Panc1 (cell line): ENCODE measurements at regions not wholly inside any gene's neighbourhood (a gene's known extent, or its start where the extent isn't known, plus 50 kb on each side); places are given as distances from the start of the nearest gene placed in this dataset.

Experiments used
- ATAC-seq: fragments of 200-7000 bp; cut with Tn5 transposase; 2 replicates; pipeline ENCODE4 v1.9.1; 2020; ENCODE audit warnings: mild to moderate bottlenecking, moderate library complexity
- BruUV-seq: library from RNA; stranded (reverse); fragments of 400-500 nt; replicated peaks from 2 replicates; lab custom pipeline; 2021; lab: Mats Ljungman, UMichigan
- CTCF ChIA-PET: fragments of 300-600 bp; sonication (Branson Sonifier 250); formaldehyde crosslinking; loops from one replicate; lab custom pipeline; 2022; ENCODE audit warnings: antibody characterized with exemption; lab: Charles Lee
- POLR2A ChIA-PET: fragments of 300-600 bp; sonication (Branson Sonifier 250); formaldehyde crosslinking; loops from one replicate; lab custom pipeline; 2022; ENCODE audit warnings: antibody characterized with exemption; lab: Charles Lee
- DNase-seq: peaks from one replicate; pipeline ENCODE4 v3.0.0-alpha.2; 2010; ENCODE audit warnings: low read depth, low spot score
- H3K27ac ChIP-seq: 2 replicates; pipeline ENCODE4 v1.5.1; 2011; ENCODE audit warnings: mild to moderate bottlenecking, low read length, inconsistent platforms
- H3K27me3 ChIP-seq: fragments of 200-500 bp; sonication (Bioruptor generic); 2 replicates; pipeline ENCODE4 v1.6.0; 2014; ENCODE audit warnings: low read length, inconsistent platforms; ENCODE audit not compliant: control insufficient read depth, insufficient read depth
- H3K36me3 ChIP-seq: fragments of 200-500 bp; sonication (Bioruptor generic); 2 replicates; pipeline ENCODE4 v1.5.1; 2014; ENCODE audit warnings: inconsistent platforms, mild to moderate bottlenecking, low read length, moderate library complexity; ENCODE audit not compliant: control insufficient read depth, insufficient read depth
- H3K4me1 ChIP-seq: 2 replicates; pipeline ENCODE4 v1.5.1; 2011; ENCODE audit warnings: inconsistent platforms, mild to moderate bottlenecking, low read length, moderate library complexity; ENCODE audit not compliant: control insufficient read depth, insufficient read depth
- H3K4me3 ChIP-seq, 2 experiments: 2 replicates each; pipeline ENCODE4 v1.5.1; 2011 to 2012; ENCODE audit warnings: low read depth in 2 of 2, low read length in 2 of 2, mild to moderate bottlenecking in 2 of 2, inconsistent platforms in 1 of 2, moderate library complexity in 1 of 2
- H3K9me3 ChIP-seq: fragments of 200-500 bp; sonication (Bioruptor generic); 2 replicates; pipeline ENCODE4 v1.5.1; 2014; ENCODE audit warnings: low read depth, mild to moderate bottlenecking, inconsistent platforms, low read length, moderate library complexity; ENCODE audit not compliant: control insufficient read depth, insufficient read depth
- CTCF ChIP-seq: fragments of 450-650 bp; IDR thresholded peaks from 2 replicates; pipeline ENCODE4 v1.5.1; 2017; ENCODE audit warnings: mild to moderate bottlenecking
- POLR2AphosphoS5 ChIP-seq: IDR thresholded peaks from 2 replicates; pipeline ENCODE4 v1.6.1; 2012; ENCODE audit warnings: mild to moderate bottlenecking, low read depth, low read length, moderate library complexity
- REST ChIP-seq, 2 experiments: IDR thresholded peaks; 2 replicates each; pipeline ENCODE4 v1.6.1; 2011 to 2012; ENCODE audit warnings: low read depth in 2 of 2, control low read depth in 1 of 2, low read length in 1 of 2, mild to moderate bottlenecking in 1 of 2, moderate library complexity in 1 of 2; ENCODE audit not compliant: insufficient read depth in 1 of 2
- SIN3A ChIP-seq: IDR thresholded peaks from 2 replicates; pipeline ENCODE4 v1.6.1; 2012; ENCODE audit warnings: low read depth, mild to moderate bottlenecking, low read length, moderate library complexity, borderline replicate concordance; ENCODE audit not compliant: insufficient read depth
- TCF7L2 ChIP-seq: IDR thresholded peaks from 2 replicates; pipeline ENCODE4 v1.6.1; 2011; ENCODE audit warnings: mild to moderate bottlenecking, low read depth, low read length, inconsistent platforms
- in situ Hi-C: cut with HindIII; loops from 2 replicates; pipeline ENCODE4 v1.10.0; 2016; ENCODE audit warnings: low sequenced_read_pairs, low pct_unique_long_range_greater_than_20kb
- intact Hi-C: fragments of 100-400 bp; cut with micrococcal nuclease; formaldehyde crosslinking; loops from one replicate; pipeline ENCODE4 v1.10.0; 2022; ENCODE audit not compliant: unreplicated experiment

GRCh38 chr13:55632402-55632801, 1508.3 kb upstream of the PRR20A start:
- ChIA-PET CTCF (no interaction called here), POLR2A (no interaction called here)
- in situ Hi-C loops (no loop called here), intact Hi-C loops (no loop called here)
- BruUV-seq: no TSS peak
- no peaks in the 10 kb centered on the region for H3K4me1 ChIP-seq
- no peak overlapping the region for H3K27ac ChIP-seq
- ATAC-seq (no peak), DNase-seq (no peak)
- no peaks in the 10 kb centered on the region for H3K9me3 ChIP-seq
- no peaks in the 10 kb centered on the region for H3K27me3 ChIP-seq
- TF ChIP-seq TCF7L2 (no peak), REST (IDR thresholded peaks at IDR 0.05; ENCODE audit: insufficient read depth in 1 of 2, low read depth in 2 of 2, low read length in 1 of 2) (0 out of 4 replicates have a peak, but pooled peaks of 1 of the 2 experiments have one; percentile 14)
- no peak overlapping the region for H3K4me3 ChIP-seq
- H3K36me3 ChIP-seq: no peaks in the 10 kb centered on the region

- Histone ChIP-seq H3K27me3 (no peaks in the 10 kb centered on the region), H3K4me1 (no peaks in the 10 kb centered on the region), H3K4me3 (no peak overlapping the region), H3K36me3 (no peaks in the 10 kb centered on the region), H3K27ac (no peak overlapping the region), H3K9me3 (no peaks in the 10 kb centered on the region)
- TF ChIP-seq TCF7L2 (no peak), CTCF (no peak), REST (IDR thresholded peaks at IDR 0.05; ENCODE audit: insufficient read depth in 1 of 2, low read depth in 2 of 2, low read length in 1 of 2) (no peak), SIN3A (no peak), POLR2AphosphoS5 (no peak)
- no peak for DNase-seq
- CTCF ChIA-PET: no interaction called here
- POLR2A ChIA-PET: no interaction called here
- ATAC-seq: no peak
- no TSS peak for BruUV-seq
- intact Hi-C loops: no loop called here
- in situ Hi-C loops: no loop called here
Observed at GRCh38 chr13:55649485-55649884, 1491.2 kb upstream of the PRR20A start.
